Natural killer cell (primary cell): ENCODE measurements at regions not wholly inside any gene's neighbourhood (a gene's known extent, or its start where the extent isn't known, plus 50 kb on each side); places are given as distances from the start of the nearest gene placed in this dataset.

Experiments
- ATAC-seq, 3 donors: fragments of 150-1000 bp in 2 of 3; fragments of 200-7000 bp in 1 of 3; cut with Tn5 transposase; 1 replicate in 1 of 3; 2 replicates in 2 of 3; pipeline ENCODE4 v1.10.0; 2021; ENCODE audit warnings: mild to moderate bottlenecking in 2 of 3, moderate library complexity in 2 of 3
- DNase-seq, 2 donors: peaks; one replicate each; pipeline versions ENCODE4 v3.0.0 to v3.0.0-alpha.2; 2013 to 2021; ENCODE audit warnings: mixed read lengths in 1 of 2
- H3K27ac ChIP-seq: one replicate; pipeline ENCODE4 v1.5.1; 2013; ENCODE audit warnings: mild to moderate bottlenecking, low read length
- H3K27me3 ChIP-seq: one replicate; pipeline ENCODE4 v1.6.1; 2013; ENCODE audit warnings: low read length; ENCODE audit not compliant: control insufficient read depth, insufficient read depth
- H3K36me3 ChIP-seq: one replicate; pipeline ENCODE4 v1.6.1; 2013; ENCODE audit warnings: low read length; ENCODE audit not compliant: control insufficient read depth, insufficient read depth
- H3K4me1 ChIP-seq: one replicate; pipeline ENCODE4 v1.6.1; 2013; ENCODE audit warnings: low read length; ENCODE audit not compliant: control insufficient read depth, insufficient read depth
- H3K4me3 ChIP-seq: one replicate; pipeline ENCODE4 v1.5.1; 2013; ENCODE audit warnings: low read length
- H3K9me3 ChIP-seq: one replicate; pipeline ENCODE4 v1.6.1; 2013; ENCODE audit warnings: low read length; ENCODE audit not compliant: control insufficient read depth, insufficient read depth
- H3K27ac Mint-ChIP-seq, 2 donors: one replicate each; pipeline ENCODE4 v1.8.0; 2022; ENCODE audit warnings: mild to moderate bottlenecking in 2 of 2, mixed read lengths in 2 of 2, moderate library complexity in 1 of 2
- H3K27me3 Mint-ChIP-seq, 2 donors: one replicate each; pipeline ENCODE4 v1.8.0; 2022; ENCODE audit warnings: low read depth in 2 of 2, mixed read lengths in 2 of 2
- H3K36me3 Mint-ChIP-seq: one replicate; pipeline ENCODE4 v1.8.0; 2022; ENCODE audit warnings: mixed read lengths
- H3K4me1 Mint-ChIP-seq, 2 donors: one replicate each; pipeline ENCODE4 v1.8.0; 2022; ENCODE audit warnings: mixed read lengths in 2 of 2
- H3K4me3 Mint-ChIP-seq: one replicate; pipeline ENCODE4 v1.8.0; 2022; ENCODE audit warnings: mild to moderate bottlenecking, moderate library complexity, mixed read lengths
- H3K9me3 Mint-ChIP-seq, 2 donors: one replicate each; pipeline ENCODE4 v1.8.0; 2022; ENCODE audit warnings: mixed read lengths in 2 of 2
- WGBS: methylation state at CpG from one replicate; pipeline ENCODE4 v1.1.7; 2013; ENCODE audit warnings: missing lambda C conversion rate; ENCODE audit not compliant: insufficient coverage; 5-methylcytosine and 5-hydroxymethylcytosine counted together
- intact Hi-C: fragments of 100-400 bp; cut with micrococcal nuclease; formaldehyde crosslinking; loops from one replicate; pipeline ENCODE4 v1.14.2; 2022
- TF ChIP-seq, protein P1 (sequence below): fragments of 200-600 bp; IDR thresholded peaks from one replicate; pipeline ENCODE4 v1.8.0; 2022; ENCODE audit warnings: antibody characterized with exemption

DNA sequence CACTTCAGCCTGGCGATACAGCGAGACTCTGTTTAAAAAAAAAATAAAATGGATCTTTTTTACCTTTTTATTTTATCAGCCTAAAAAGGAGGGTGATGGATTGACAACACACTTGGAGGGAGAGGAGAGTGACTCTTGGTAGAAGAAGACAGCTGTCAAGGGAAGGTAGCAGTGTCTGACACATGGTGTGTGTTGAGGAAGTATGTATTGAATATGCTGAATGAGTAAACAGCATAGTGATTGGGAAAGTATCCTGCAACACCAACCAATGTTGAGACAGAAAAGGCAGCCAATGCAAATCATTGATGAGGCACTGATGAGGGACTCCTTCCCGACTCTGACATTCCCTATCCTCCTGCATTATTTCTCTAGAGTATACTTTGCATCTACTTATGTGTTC is 306.4 kb downstream of the LPIN1 start:
- H3K4me3 ChIP-seq = no peak overlapping the region
- H3K36me3 Mint-ChIP-seq = peaks cover 6% of the 10 kb centered on the region
- TF ChIP-seq, protein P1, sequence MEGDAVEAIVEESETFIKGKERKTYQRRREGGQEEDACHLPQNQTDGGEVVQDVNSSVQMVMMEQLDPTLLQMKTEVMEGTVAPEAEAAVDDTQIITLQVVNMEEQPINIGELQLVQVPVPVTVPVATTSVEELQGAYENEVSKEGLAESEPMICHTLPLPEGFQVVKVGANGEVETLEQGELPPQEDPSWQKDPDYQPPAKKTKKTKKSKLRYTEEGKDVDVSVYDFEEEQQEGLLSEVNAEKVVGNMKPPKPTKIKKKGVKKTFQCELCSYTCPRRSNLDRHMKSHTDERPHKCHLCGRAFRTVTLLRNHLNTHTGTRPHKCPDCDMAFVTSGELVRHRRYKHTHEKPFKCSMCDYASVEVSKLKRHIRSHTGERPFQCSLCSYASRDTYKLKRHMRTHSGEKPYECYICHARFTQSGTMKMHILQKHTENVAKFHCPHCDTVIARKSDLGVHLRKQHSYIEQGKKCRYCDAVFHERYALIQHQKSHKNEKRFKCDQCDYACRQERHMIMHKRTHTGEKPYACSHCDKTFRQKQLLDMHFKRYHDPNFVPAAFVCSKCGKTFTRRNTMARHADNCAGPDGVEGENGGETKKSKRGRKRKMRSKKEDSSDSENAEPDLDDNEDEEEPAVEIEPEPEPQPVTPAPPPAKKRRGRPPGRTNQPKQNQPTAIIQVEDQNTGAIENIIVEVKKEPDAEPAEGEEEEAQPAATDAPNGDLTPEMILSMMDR = no peak
- H3K4me1 Mint-ChIP-seq = peaks cover 81 to 91% of the 10 kb centered on the region in 2 donors
- no peaks in the 10 kb centered on the region for H3K9me3 ChIP-seq
- no peak overlapping the region for H3K27ac ChIP-seq
- H3K4me3 Mint-ChIP-seq = no peak overlapping the region
- no peaks in the 10 kb centered on the region for H3K36me3 ChIP-seq
- peaks cover 0 to 3% of the 10 kb centered on the region in 2 donors for H3K9me3 Mint-ChIP-seq
- H3K4me1 ChIP-seq = peaks cover 42% of the 10 kb centered on the region
- peaks cover 0 to 18% of the 10 kb centered on the region in 2 donors for H3K27me3 Mint-ChIP-seq
- intact Hi-C loops = loop anchor here (10.0 kb wide), 2 partner anchors 242 to 452 kb away; no protein-coding TSS in a partner anchor
- ATAC-seq (no peak), DNase-seq (no peak)
- H3K27me3 ChIP-seq = peaks cover 4% of the 10 kb centered on the region
- 100% methylated on average over 2 of the region's 3 CpGs for WGBS
- peak overlapping the region in 1 of 2 donors; percentile 3 for H3K27ac Mint-ChIP-seq

DNA sequence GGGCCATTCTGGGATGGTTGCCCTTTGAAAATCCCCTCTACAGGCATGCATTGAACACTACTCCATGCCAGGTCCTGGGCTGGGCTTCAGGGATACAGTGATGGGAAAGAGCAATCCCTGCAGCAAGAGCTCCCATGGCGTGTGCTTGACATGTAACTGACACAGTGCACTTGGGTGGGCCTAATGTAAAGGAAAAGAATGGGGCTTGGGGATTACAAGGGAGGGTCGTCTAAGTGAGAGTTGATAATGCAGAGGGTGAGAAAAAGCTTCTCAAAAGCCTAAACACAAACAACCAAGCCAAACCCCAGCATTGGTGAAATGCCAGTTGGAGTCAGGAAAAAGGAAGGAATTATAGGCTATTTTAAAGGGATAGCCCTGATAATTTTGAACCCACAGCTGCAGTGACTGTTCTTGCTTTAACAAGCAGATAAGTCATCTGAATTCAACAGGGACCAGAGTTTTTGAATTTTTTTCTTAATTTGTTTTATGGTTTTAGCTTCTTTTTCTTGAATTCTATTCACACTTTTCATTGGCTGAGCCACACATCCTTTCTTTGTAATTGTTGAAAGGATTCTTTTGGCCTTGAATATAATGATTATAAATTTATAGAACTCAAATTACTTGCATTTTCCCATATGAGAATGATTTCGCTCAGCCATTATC is 308.7 kb downstream of the LPIN1 start:
- ATAC-seq (no peak), DNase-seq (no peak)
- H3K36me3 ChIP-seq = no peaks in the 10 kb centered on the region
- Mint-ChIP-seq H3K4me3 (peak overlapping the region; percentile 8), H3K9me3 (peaks cover 0 to 3% of the 10 kb centered on the region in 2 donors), H3K36me3 (peaks cover 6% of the 10 kb centered on the region), H3K4me1 (peaks cover 88 to 91% of the 10 kb centered on the region in 2 donors), H3K27me3 (peaks cover 0 to 22% of the 10 kb centered on the region in 2 donors), H3K27ac (peak overlapping the region in 1 of 2 donors; percentile 49)
- no peaks in the 10 kb centered on the region for H3K9me3 ChIP-seq
- H3K27me3 ChIP-seq = no peaks in the 10 kb centered on the region
- TF ChIP-seq, protein P1 = no peak
- WGBS = 91% methylated on average over 3 of the region's 3 CpGs
- intact Hi-C loops = loop anchor here (5.0 to 10.0 kb wide), 3 partner anchors 240 to 662 kb away; partner anchors contain the start of gene TRIB2
- no peak overlapping the region for H3K27ac ChIP-seq
- no peak overlapping the region for H3K4me3 ChIP-seq
- peaks cover 40% of the 10 kb centered on the region for H3K4me1 ChIP-seq

DNA sequence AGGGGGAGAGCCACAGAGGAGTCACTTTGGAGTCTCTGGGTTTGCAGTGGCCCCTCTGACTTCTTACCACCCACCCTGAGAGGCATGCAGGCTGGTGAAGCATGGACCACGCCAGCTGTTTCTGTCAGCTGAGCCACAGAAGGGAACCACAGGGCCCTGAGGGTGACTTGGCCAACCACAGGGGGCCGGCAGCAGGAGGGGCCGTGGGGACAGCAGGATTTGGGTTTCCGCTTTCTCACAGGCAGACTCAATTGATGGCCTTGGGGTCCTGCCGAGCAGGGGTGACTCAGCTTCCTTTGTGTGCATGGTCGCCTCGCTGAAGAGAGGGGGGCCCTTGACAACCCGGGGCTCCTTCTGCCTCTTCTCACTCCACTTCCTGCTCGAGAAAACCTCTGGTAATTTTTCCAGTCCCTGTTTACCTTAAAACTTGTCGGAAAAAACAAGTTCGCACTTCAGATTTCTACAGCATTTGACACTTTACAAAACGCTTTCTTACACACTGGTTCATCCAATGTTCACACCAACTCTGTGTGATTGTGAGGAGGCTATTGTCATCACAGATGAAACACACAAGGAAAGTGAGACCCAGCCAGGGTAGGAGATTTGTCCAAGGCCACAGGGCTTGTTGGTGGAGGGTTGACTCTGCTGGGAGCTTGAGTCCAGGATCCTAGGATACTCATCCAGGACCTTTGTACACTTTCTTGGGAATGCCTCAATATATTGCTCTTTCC is 311.2 kb downstream of the LPIN1 start:
- DNase-seq (peak; percentile 55 to 76), ATAC-seq (peak; percentile 89 to 93 (median 89))
- Histone ChIP-seq H3K36me3 (no peaks in the 10 kb centered on the region), H3K4me3 (no peak overlapping the region), H3K4me1 (peaks cover 41% of the 10 kb centered on the region), H3K27ac (peak overlapping the region; percentile 55), H3K27me3 (peaks cover 4% of the 10 kb centered on the region), H3K9me3 (no peaks in the 10 kb centered on the region)
- Mint-ChIP-seq H3K27ac (peak overlapping the region; percentile 85 to 87), H3K36me3 (peaks cover 13% of the 10 kb centered on the region), H3K9me3 (peaks cover 0 to 3% of the 10 kb centered on the region in 2 donors), H3K4me3 (peak overlapping the region; percentile 99), H3K27me3 (peaks cover 0 to 22% of the 10 kb centered on the region in 2 donors), H3K4me1 (peaks cover 90 to 92% of the 10 kb centered on the region in 2 donors)
- TF ChIP-seq, protein P1 = no peak
- intact Hi-C loops = loop anchor here (2.0 to 10.0 kb wide), 4 partner anchors 51 to 660 kb away; partner anchors contain the start of gene TRIB2
- 2% methylated on average over 11 of the region's 12 CpGs for WGBS
